GM12878 (cell line): ENCODE measurements at regions not wholly inside any gene's neighbourhood (a gene's known extent, or its start where the extent isn't known, plus 50 kb on each side); places are given as distances from the start of the nearest gene placed in this dataset.

Experiments used
- ATAC-seq: fragments of 200-7000 bp; cut with Tn5 transposase; 3 replicates; pipeline ENCODE4 v1.9.1; 2020; ENCODE audit warnings: mild to moderate bottlenecking, moderate library complexity
- BruUV-seq: library from RNA; stranded (reverse); fragments of 400-500 nt; replicated peaks from 2 replicates; lab custom pipeline; 2021; lab: Mats Ljungman, UMichigan
- CTCF ChIA-PET: fragments of 300-600 bp; sonication (Branson Sonifier 250); formaldehyde crosslinking; extraction: SDS; loops from one replicate; lab custom pipeline; 2021; ENCODE audit warnings: inconsistent platforms; lab: Yijun Ruan, JAX
- POLR2A ChIA-PET: fragments of 350-600 bp; formaldehyde crosslinking; extraction: SDS; loops from one replicate; lab custom pipeline; 2021; ENCODE audit warnings: inconsistent platforms; lab: Charles Lee
- RAD21 ChIA-PET: fragments of 300-600 bp; sonication (Branson Sonifier 250); formaldehyde crosslinking; loops from one replicate; lab custom pipeline; 2023; ENCODE audit warnings: antibody characterized with exemption; ENCODE audit not compliant: unreplicated experiment; lab: Charles Lee
- SMC1A ChIA-PET: fragments of 300-600 bp; sonication (Branson Sonifier 250); formaldehyde crosslinking; loops from one replicate; lab custom pipeline; 2023; ENCODE audit not compliant: unreplicated experiment, uncharacterized antibody; lab: Charles Lee
- DNase-seq: peaks from one replicate; pipeline ENCODE4 v3.0.0-alpha.2; 2011; ENCODE audit warnings: low read depth, low spot score
- FAIRE-seq: peaks from 3 replicates; lab custom pipeline; 2011; peaks lifted over from hg19 to GRCh38; lab: Jason Lieb, UNC
- H2AFZ ChIP-seq: 2 replicates; pipeline ENCODE4 v1.6.0; 2011; ENCODE audit warnings: low read depth, low read length, control low read depth; ENCODE audit not compliant: control insufficient read depth
- H3K27ac ChIP-seq: 2 replicates; pipeline ENCODE4 v1.5.1; 2011; ENCODE audit warnings: control low read depth; ENCODE audit not compliant: control insufficient read depth, insufficient read depth
- H3K27me3 ChIP-seq, 2 experiments: replicated peaks in 1 of 2; 2 replicates each; pipeline versions ENCODE4 v1.6.0 to v1.6.1; 2011; ENCODE audit warnings: low read length in 1 of 2; ENCODE audit not compliant: control insufficient read depth in 2 of 2, insufficient read depth in 2 of 2
- H3K36me3 ChIP-seq, 2 experiments: 2 replicates each; pipeline ENCODE4 v1.5.1; 2011; ENCODE audit warnings: low read length in 1 of 2; ENCODE audit not compliant: control insufficient read depth in 2 of 2, insufficient read depth in 2 of 2
- H3K4me1 ChIP-seq: 2 replicates; pipeline ENCODE4 v1.6.1; 2011; ENCODE audit warnings: mild to moderate bottlenecking, low read length, moderate library complexity, mixed read lengths; ENCODE audit not compliant: control insufficient read depth, insufficient read depth
- H3K4me2 ChIP-seq: 2 replicates; pipeline ENCODE4 v1.6.0; 2011; ENCODE audit warnings: control low read depth; ENCODE audit not compliant: control insufficient read depth, insufficient read depth
- H3K4me3 ChIP-seq: fragments of 200-600 bp; sonication (generic); 2 replicates; pipeline ENCODE4 v1.5.1; 2016
- H3K79me2 ChIP-seq: 2 replicates; pipeline ENCODE4 v1.6.0; 2011; ENCODE audit warnings: low read length; ENCODE audit not compliant: control insufficient read depth, insufficient read depth
- H3K9ac ChIP-seq: 2 replicates; pipeline ENCODE4 v1.8.0; 2011; ENCODE audit warnings: low read length, control low read depth, mixed read lengths; ENCODE audit not compliant: control insufficient read depth, insufficient read depth
- H3K9me3 ChIP-seq: replicated peaks from 3 replicates; pipeline ENCODE4 v1.5.1; 2011; ENCODE audit warnings: mild to moderate bottlenecking, low read length; ENCODE audit not compliant: control insufficient read depth, insufficient read depth
- H4K20me1 ChIP-seq: 2 replicates; pipeline ENCODE4 v1.6.0; 2011; ENCODE audit not compliant: control insufficient read depth, insufficient read depth
- ASH2L ChIP-seq: fragments of 300-600, 200-600 bp; sonication (generic); IDR thresholded peaks from 2 replicates; pipeline ENCODE4 v1.6.1; 2017; ENCODE audit warnings: low read depth, mild to moderate bottlenecking, borderline replicate concordance
- ATF3 ChIP-seq: IDR thresholded peaks from 2 replicates; pipeline ENCODE4 v1.6.1; 2011; ENCODE audit warnings: low read depth, mild to moderate bottlenecking, low read length, moderate library complexity, borderline replicate concordance; ENCODE audit errors: extremely low read depth
- BRCA1 ChIP-seq: IDR thresholded peaks from 2 replicates; pipeline ENCODE4 v1.6.1; 2011; ENCODE audit warnings: low read depth, low read length, improper control_type of control experiment
- ELK1 ChIP-seq: IDR thresholded peaks from 2 replicates; pipeline ENCODE4 v1.6.1; 2012; ENCODE audit warnings: low read depth, low read length, improper control_type of control experiment
- MEF2B ChIP-seq: fragments of 450-650 bp; IDR thresholded peaks from 2 replicates; pipeline ENCODE4 v1.6.1; 2018; ENCODE audit warnings: mild to moderate bottlenecking, moderate library complexity; ENCODE audit not compliant: partially characterized antibody, poor library complexity, severe bottlenecking
- POU2F2 ChIP-seq: IDR thresholded peaks from 3 replicates; pipeline ENCODE4 v1.6.1; 2011; ENCODE audit warnings: low read depth, mild to moderate bottlenecking, low read length, borderline replicate concordance
- RCOR1 ChIP-seq: conservative IDR thresholded peaks from 2 replicates; pipeline ENCODE4 v1.6.1; 2012; ENCODE audit warnings: low read depth, low read length, improper control_type of control experiment
- STAT3 ChIP-seq: IDR thresholded peaks from 2 replicates; pipeline ENCODE4 v1.6.1; 2011; ENCODE audit warnings: low read depth, low read length, improper control_type of control experiment
- SUZ12 ChIP-seq: fragments of 200-600 bp; sonication (generic); IDR thresholded peaks from one replicate; pipeline ENCODE4 v1.6.1; 2018; ENCODE audit warnings: antibody characterized with exemption, mild to moderate bottlenecking; ENCODE audit not compliant: unreplicated experiment
- ZSCAN29 ChIP-seq: fragments of 450-650 bp; IDR thresholded peaks from 2 replicates; pipeline ENCODE4 v1.6.1; 2017; ENCODE audit warnings: mild to moderate bottlenecking, moderate library complexity
- WGBS: methylation state at CpG from one replicate; pipeline ENCODE4 v1.1.6; 2016; ENCODE audit warnings: low lambda C conversion rate; ENCODE audit not compliant: insufficient replicate concordance, insufficient coverage; ENCODE audit errors: missing lambda C conversion rate; 5-methylcytosine and 5-hydroxymethylcytosine counted together
- in situ Hi-C: fragments of 300-500 bp; cut with MboI; formaldehyde crosslinking; loops from 9 replicates; pipeline ENCODE4 v1.14.3; 2018; ENCODE audit warnings: mixed read lengths
- intact Hi-C: fragments of 100-400 bp; cut with micrococcal nuclease; formaldehyde crosslinking; loops from one replicate; pipeline ENCODE4 v1.14.2; 2022; ENCODE audit not compliant: unreplicated experiment
- TF ChIP-seq, protein P1 (sequence below): fragments of 450-650 bp; IDR thresholded peaks from 2 replicates; pipeline ENCODE4 v1.6.1; 2016; ENCODE audit warnings: mild to moderate bottlenecking

DNA sequence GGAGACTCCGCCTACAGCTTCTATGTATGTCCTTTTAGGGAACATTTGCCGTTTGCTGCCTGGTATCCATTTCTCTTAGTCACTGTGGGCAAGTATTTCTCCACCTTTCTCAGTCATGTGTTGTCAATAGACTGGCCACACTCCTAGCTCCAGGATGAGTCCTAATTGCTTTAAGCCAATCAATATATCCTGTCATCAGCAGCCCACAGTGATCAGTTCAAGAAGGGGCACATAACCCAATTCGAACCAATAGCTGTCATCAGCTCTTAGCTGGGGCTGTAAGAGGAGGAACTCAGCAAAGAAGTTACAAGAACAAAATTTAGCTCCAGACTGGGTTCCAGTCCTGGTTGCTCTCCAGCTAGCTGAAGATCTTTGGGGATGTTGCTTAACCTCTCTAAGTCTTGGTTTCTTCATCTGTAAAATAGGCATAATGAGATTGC lies 70.7 kb upstream of the MAN2A1 start:
- TF ChIP-seq POU2F2 (no peak), RCOR1 (no peak), ASH2L (no peak), BRCA1 (no peak), ATF3 (no peak), ZSCAN29 (no peak), STAT3 (no peak), ELK1 (no peak), MEF2B (no peak), SUZ12 (no peak)
- TF ChIP-seq, protein P1, sequence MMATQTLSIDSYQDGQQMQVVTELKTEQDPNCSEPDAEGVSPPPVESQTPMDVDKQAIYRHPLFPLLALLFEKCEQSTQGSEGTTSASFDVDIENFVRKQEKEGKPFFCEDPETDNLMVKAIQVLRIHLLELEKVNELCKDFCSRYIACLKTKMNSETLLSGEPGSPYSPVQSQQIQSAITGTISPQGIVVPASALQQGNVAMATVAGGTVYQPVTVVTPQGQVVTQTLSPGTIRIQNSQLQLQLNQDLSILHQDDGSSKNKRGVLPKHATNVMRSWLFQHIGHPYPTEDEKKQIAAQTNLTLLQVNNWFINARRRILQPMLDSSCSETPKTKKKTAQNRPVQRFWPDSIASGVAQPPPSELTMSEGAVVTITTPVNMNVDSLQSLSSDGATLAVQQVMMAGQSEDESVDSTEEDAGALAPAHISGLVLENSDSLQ, result no peak
- TF ChIP-seq, all 136 proteins: peak for 0
- POLR2A ChIA-PET, result no interaction called here
- no TSS peak for BruUV-seq
- SMC1A ChIA-PET, result interaction anchor here (1.4 kb wide), 1 partner anchor 28 kb away, joined by 3 read pairs; no protein-coding TSS in a partner anchor
- H3K4me3 ChIP-seq, result no peak overlapping the region
- H3K4me1 ChIP-seq, result no peaks in the 10 kb centered on the region
- H3K79me2 ChIP-seq, result no peaks in the 10 kb centered on the region
- no peak overlapping the region for H2AFZ ChIP-seq
- no peaks in the 10 kb centered on the region for H4K20me1 ChIP-seq
- no peaks in the 10 kb centered on the region for H3K9me3 ChIP-seq
- in situ Hi-C loops, result no loop called here
- H3K27me3 ChIP-seq, result no peaks in the 10 kb centered on the region
- WGBS, result 23% methylated on average over 3 of the region's 3 CpGs
- no peak overlapping the region for H3K4me2 ChIP-seq
- H3K9ac ChIP-seq, result no peak overlapping the region
- FAIRE-seq, result no peak
- CTCF ChIA-PET, result interaction anchor here (0.5 kb wide), 1 partner anchor 14 kb away, joined by 3 read pairs; no protein-coding TSS in a partner anchor
- no peak for DNase-seq
- no peaks in the 10 kb centered on the region for H3K36me3 ChIP-seq
- no peak for ATAC-seq
- RAD21 ChIA-PET, result no interaction called here
- intact Hi-C loops, result no loop called here
- H3K27ac ChIP-seq, result no peak overlapping the region
